Fibroblast of lung (primary cell): ENCODE measurements at regions not wholly inside any gene's neighbourhood (a gene's known extent, or its start where the extent isn't known, plus 50 kb on each side); places are given as distances from the start of the nearest gene placed in this dataset.

Source experiments
- DNase-seq, 2 donors: peaks; one replicate each; pipeline versions ENCODE4 v3.0.0 to v3.0.0-alpha.2; 2010; ENCODE audit warnings: low read depth in 2 of 2
- H2AFZ ChIP-seq: 2 replicates; pipeline ENCODE4 v1.5.1; 2012; ENCODE audit warnings: low read length, control low read depth, inconsistent platforms
- H3K27ac ChIP-seq: 2 replicates; pipeline ENCODE4 v1.5.1; 2011; ENCODE audit warnings: low read length, control low read depth; ENCODE audit not compliant: insufficient read depth
- H3K27me3 ChIP-seq: 2 replicates; pipeline ENCODE4 v1.5.1; 2011; ENCODE audit warnings: mild to moderate bottlenecking, low read length; ENCODE audit not compliant: control insufficient read depth, insufficient read depth
- H3K36me3 ChIP-seq: 2 replicates; pipeline ENCODE4 v1.5.1; 2011; ENCODE audit warnings: low read length; ENCODE audit not compliant: control insufficient read depth, insufficient read depth
- H3K4me1 ChIP-seq: 2 replicates; pipeline ENCODE4 v1.5.1; 2011; ENCODE audit warnings: low read length; ENCODE audit not compliant: control insufficient read depth, insufficient read depth; ENCODE audit errors: extremely low read depth
- H3K4me2 ChIP-seq: 2 replicates; pipeline ENCODE4 v1.5.1; 2011; ENCODE audit warnings: low read length, control low read depth; ENCODE audit not compliant: insufficient read depth; ENCODE audit errors: extremely low read depth
- H3K4me3 ChIP-seq, 4 experiments: fragments of 200-600 bp in 1 of 4; sonication (generic) in 1 of 4; replicated peaks in 1 of 4; 2 replicates each; pipeline ENCODE4 v1.5.1; 2011 to 2016; ENCODE audit warnings: low read length in 4 of 4, low read depth in 3 of 4, mild to moderate bottlenecking in 3 of 4, control low read depth in 2 of 4, inconsistent platforms in 1 of 4, mixed read lengths in 1 of 4; ENCODE audit not compliant: insufficient read depth in 1 of 4; ENCODE audit errors: control extremely low read depth in 1 of 4
- H3K79me2 ChIP-seq: 2 replicates; pipeline ENCODE4 v1.5.1; 2012; ENCODE audit warnings: mild to moderate bottlenecking, low read length, inconsistent platforms; ENCODE audit not compliant: control insufficient read depth, insufficient read depth
- H3K9ac ChIP-seq: 2 replicates; pipeline ENCODE4 v1.5.1; 2011; ENCODE audit warnings: mild to moderate bottlenecking, low read length, control low read depth; ENCODE audit not compliant: insufficient read depth
- H3K9me3 ChIP-seq: 2 replicates; pipeline ENCODE4 v1.5.1; 2012; ENCODE audit warnings: low read depth, low read length; ENCODE audit not compliant: control insufficient read depth, insufficient read depth
- H4K20me1 ChIP-seq: 2 replicates; pipeline ENCODE4 v1.5.1; 2011; ENCODE audit warnings: low read length; ENCODE audit not compliant: control insufficient read depth, insufficient read depth; ENCODE audit errors: extremely low read depth
- EZH2 ChIP-seq: IDR thresholded peaks from 2 replicates; pipeline ENCODE4 v1.5.1; 2012; ENCODE audit warnings: low read length, control low read depth, mild to moderate bottlenecking; ENCODE audit errors: missing control alignments
- TF ChIP-seq, protein P1 (sequence below), 2 donors: IDR thresholded peaks in 1 of 2; conservative IDR thresholded peaks in 1 of 2; 1 replicate in 1 of 2; 2 replicates in 1 of 2; pipeline ENCODE4 v1.5.1; 2011 to 2012; ENCODE audit warnings: low read length in 2 of 2, control low read depth in 1 of 2, inconsistent platforms in 1 of 2, low read depth in 1 of 2, mild to moderate bottlenecking in 1 of 2

DNA sequence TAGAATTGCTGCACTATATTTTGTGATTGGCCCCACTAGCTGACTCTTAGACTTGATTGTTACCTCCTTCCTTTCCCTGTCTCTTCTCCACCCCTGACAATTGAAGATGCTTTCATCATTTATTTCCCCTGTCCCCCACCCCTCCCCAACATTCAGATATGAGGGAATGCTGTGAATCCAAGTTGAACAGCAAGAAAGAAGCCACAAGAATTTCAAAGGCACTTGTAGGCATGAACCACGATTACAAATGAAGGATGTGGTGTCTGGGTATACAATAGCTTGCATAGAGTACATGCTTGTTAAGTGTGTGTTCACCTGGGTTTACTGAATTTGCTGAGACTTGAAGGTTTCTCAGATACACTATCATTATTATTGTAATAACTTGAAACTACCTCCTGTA is 78.3 kb upstream of the TRIO start:
- no peaks in the 10 kb centered on the region for H4K20me1 ChIP-seq
- H3K9me3 ChIP-seq = no peaks in the 10 kb centered on the region
- H3K36me3 ChIP-seq = no peaks in the 10 kb centered on the region
- H3K27me3 ChIP-seq = no peaks in the 10 kb centered on the region
- H2AFZ ChIP-seq = no peak overlapping the region
- H3K4me3 ChIP-seq = no peak overlapping the region
- TF ChIP-seq EZH2 = no peak
- TF ChIP-seq, protein P1, sequence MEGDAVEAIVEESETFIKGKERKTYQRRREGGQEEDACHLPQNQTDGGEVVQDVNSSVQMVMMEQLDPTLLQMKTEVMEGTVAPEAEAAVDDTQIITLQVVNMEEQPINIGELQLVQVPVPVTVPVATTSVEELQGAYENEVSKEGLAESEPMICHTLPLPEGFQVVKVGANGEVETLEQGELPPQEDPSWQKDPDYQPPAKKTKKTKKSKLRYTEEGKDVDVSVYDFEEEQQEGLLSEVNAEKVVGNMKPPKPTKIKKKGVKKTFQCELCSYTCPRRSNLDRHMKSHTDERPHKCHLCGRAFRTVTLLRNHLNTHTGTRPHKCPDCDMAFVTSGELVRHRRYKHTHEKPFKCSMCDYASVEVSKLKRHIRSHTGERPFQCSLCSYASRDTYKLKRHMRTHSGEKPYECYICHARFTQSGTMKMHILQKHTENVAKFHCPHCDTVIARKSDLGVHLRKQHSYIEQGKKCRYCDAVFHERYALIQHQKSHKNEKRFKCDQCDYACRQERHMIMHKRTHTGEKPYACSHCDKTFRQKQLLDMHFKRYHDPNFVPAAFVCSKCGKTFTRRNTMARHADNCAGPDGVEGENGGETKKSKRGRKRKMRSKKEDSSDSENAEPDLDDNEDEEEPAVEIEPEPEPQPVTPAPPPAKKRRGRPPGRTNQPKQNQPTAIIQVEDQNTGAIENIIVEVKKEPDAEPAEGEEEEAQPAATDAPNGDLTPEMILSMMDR (conservative IDR thresholded peaks at IDR 0.05 in 1 of 2, IDR thresholded peaks at IDR 0.05 in 1 of 2; ENCODE audit: low read depth in 1 of 2, low read length in 2 of 2) = no peak
- H3K79me2 ChIP-seq = no peaks in the 10 kb centered on the region
- DNase-seq = peak in 1 of 2 donors; percentile 94
- no peak overlapping the region for H3K4me2 ChIP-seq
- no peak overlapping the region for H3K9ac ChIP-seq
- peaks cover 8% of the 10 kb centered on the region for H3K4me1 ChIP-seq
- H3K27ac ChIP-seq = no peak overlapping the region

DNA sequence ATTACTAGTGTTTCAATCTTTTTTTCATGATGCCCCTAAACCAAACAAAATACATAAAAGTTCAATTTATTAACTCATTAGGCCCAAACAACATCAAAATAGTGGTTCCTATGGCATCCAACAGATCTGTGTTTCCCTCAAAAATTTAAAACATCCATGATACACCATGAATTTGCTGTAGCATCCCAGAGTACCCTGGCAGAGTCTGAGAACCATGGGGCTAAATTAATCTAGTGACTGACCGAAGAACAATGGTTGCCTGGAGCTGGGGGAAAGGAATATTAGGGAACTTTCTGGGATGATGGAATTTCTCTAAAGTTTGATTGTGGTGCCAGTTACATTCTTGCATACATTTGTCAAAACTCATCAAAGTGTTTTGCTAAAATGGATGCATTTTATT is 79.5 kb upstream of the TRIO start:
- H3K36me3 ChIP-seq = no peaks in the 10 kb centered on the region
- H4K20me1 ChIP-seq = no peaks in the 10 kb centered on the region
- H3K4me2 ChIP-seq = no peak overlapping the region
- peaks cover 8% of the 10 kb centered on the region for H3K4me1 ChIP-seq
- DNase-seq = peak in 1 of 2 donors; percentile 51
- H3K27ac ChIP-seq = no peak overlapping the region
- no peak overlapping the region for H3K4me3 ChIP-seq
- no peak overlapping the region for H2AFZ ChIP-seq
- no peaks in the 10 kb centered on the region for H3K79me2 ChIP-seq
- H3K9ac ChIP-seq = no peak overlapping the region
- H3K27me3 ChIP-seq = no peaks in the 10 kb centered on the region
- H3K9me3 ChIP-seq = no peaks in the 10 kb centered on the region
- TF ChIP-seq, protein P1 (conservative IDR thresholded peaks at IDR 0.05 in 1 of 2, IDR thresholded peaks at IDR 0.05 in 1 of 2; ENCODE audit: low read depth in 1 of 2, low read length in 2 of 2) = no peak
- TF ChIP-seq EZH2 = no peak

DNA sequence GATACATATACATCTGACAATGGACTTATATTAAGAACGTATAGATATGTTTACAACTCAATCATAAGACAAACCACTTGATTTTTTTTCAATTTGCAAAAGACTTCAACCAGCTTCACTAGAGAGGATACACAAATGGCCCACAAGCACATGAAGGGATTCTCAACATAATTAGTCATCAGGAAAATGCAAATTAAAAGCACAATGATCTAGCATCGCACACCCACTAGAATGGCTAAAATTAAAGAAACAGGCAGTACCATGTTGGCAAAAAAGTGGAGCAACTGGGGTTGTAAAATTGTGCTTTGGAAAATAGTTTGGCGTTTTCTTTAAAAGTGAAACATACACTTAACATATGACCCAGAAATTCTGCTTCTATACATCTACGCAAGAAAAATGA is 80.0 kb upstream of the TRIO start:
- H3K4me3 ChIP-seq = no peak overlapping the region
- TF ChIP-seq EZH2 = no peak
- TF ChIP-seq, protein P1 (conservative IDR thresholded peaks at IDR 0.05 in 1 of 2, IDR thresholded peaks at IDR 0.05 in 1 of 2; ENCODE audit: low read depth in 1 of 2, low read length in 2 of 2) = no peak
- no peaks in the 10 kb centered on the region for H4K20me1 ChIP-seq
- peak overlapping the region; percentile 59 for H3K4me2 ChIP-seq
- H3K9ac ChIP-seq = no peak overlapping the region
- DNase-seq = peak; percentile 12 to 70
- H3K27ac ChIP-seq = no peak overlapping the region
- H3K36me3 ChIP-seq = no peaks in the 10 kb centered on the region
- H3K79me2 ChIP-seq = no peaks in the 10 kb centered on the region
- H2AFZ ChIP-seq = no peak overlapping the region
- H3K4me1 ChIP-seq = peaks cover 8% of the 10 kb centered on the region
- H3K27me3 ChIP-seq = no peaks in the 10 kb centered on the region
- H3K9me3 ChIP-seq = no peaks in the 10 kb centered on the region
